Keratinocyte (primary cell): ENCODE measurements at regions not wholly inside any gene's neighbourhood (a gene's known extent, or its start where the extent isn't known, plus 50 kb on each side); places are given as distances from the start of the nearest gene placed in this dataset.

ENCODE experiments used
- DNase-seq: peaks from one replicate; pipeline ENCODE4 v3.0.0-alpha.2; 2011; ENCODE audit warnings: low read depth, missing footprints, low spot score
- FAIRE-seq: peaks from 2 replicates; lab custom pipeline; 2011; peaks lifted over from hg19 to GRCh38; lab: Jason Lieb, UNC
- H2AFZ ChIP-seq: 2 replicates; pipeline ENCODE4 v1.6.0; 2012; ENCODE audit warnings: low read length, control low read depth, inconsistent platforms; ENCODE audit not compliant: control insufficient read depth
- H3K27ac ChIP-seq: 2 replicates; pipeline ENCODE4 v1.5.1; 2011; ENCODE audit warnings: low read length; ENCODE audit not compliant: control insufficient read depth, insufficient read depth
- H3K27me3 ChIP-seq: 3 replicates; pipeline ENCODE4 v1.6.0; 2011; ENCODE audit warnings: low read length; ENCODE audit not compliant: control insufficient read depth, insufficient read depth; ENCODE audit errors: extremely low read depth
- H3K36me3 ChIP-seq, 2 experiments: 2 replicates in 1 of 2; 3 replicates in 1 of 2; pipeline ENCODE4 v1.5.1; 2011; ENCODE audit warnings: low read length in 2 of 2, mild to moderate bottlenecking in 1 of 2; ENCODE audit not compliant: control insufficient read depth in 2 of 2, insufficient read depth in 2 of 2; ENCODE audit errors: extremely low read depth in 1 of 2
- H3K4me1 ChIP-seq: 3 replicates; pipeline ENCODE4 v1.5.1; 2011; ENCODE audit warnings: low read length; ENCODE audit not compliant: control insufficient read depth, insufficient read depth; ENCODE audit errors: extremely low read depth
- H3K4me2 ChIP-seq: 3 replicates; pipeline ENCODE4 v1.6.0; 2011; ENCODE audit warnings: low read depth, low read length; ENCODE audit not compliant: control insufficient read depth, insufficient read depth; ENCODE audit errors: extremely low read depth
- H3K4me3 ChIP-seq, 3 experiments: fragments of 200-600 bp in 1 of 3; sonication (generic) in 1 of 3; 2 replicates in 2 of 3; 3 replicates in 1 of 3; pipeline ENCODE4 v1.5.1; 2011 to 2016; ENCODE audit warnings: low read length in 3 of 3, mild to moderate bottlenecking in 3 of 3, control low read depth in 2 of 3, inconsistent platforms in 1 of 3, low read depth in 1 of 3, mixed read lengths in 1 of 3, mixed run types in 1 of 3, moderate library complexity in 1 of 3; ENCODE audit not compliant: control insufficient read depth in 2 of 3, insufficient read depth in 2 of 3; ENCODE audit errors: extremely low read depth in 1 of 3
- H3K79me2 ChIP-seq: 2 replicates; pipeline ENCODE4 v1.6.0; 2012; ENCODE audit warnings: low read length; ENCODE audit not compliant: control insufficient read depth, insufficient read depth
- H3K9ac ChIP-seq: 3 replicates; pipeline ENCODE4 v1.6.0; 2011; ENCODE audit warnings: low read length; ENCODE audit not compliant: control insufficient read depth, insufficient read depth; ENCODE audit errors: extremely low read depth
- H3K9me1 ChIP-seq: 3 replicates; pipeline ENCODE4 v1.6.0; 2011; ENCODE audit warnings: low read length; ENCODE audit not compliant: control insufficient read depth, insufficient read depth; ENCODE audit errors: extremely low read depth
- H3K9me3 ChIP-seq: 2 replicates; pipeline ENCODE4 v1.5.1; 2012; ENCODE audit warnings: low read depth, low read length; ENCODE audit not compliant: control insufficient read depth
- H4K20me1 ChIP-seq: 3 replicates; pipeline ENCODE4 v1.6.0; 2011; ENCODE audit warnings: low read length; ENCODE audit not compliant: control insufficient read depth, insufficient read depth; ENCODE audit errors: extremely low read depth
- EZH2 ChIP-seq: IDR thresholded peaks from one replicate; pipeline ENCODE4 v1.6.1; 2012; ENCODE audit warnings: inconsistent platforms, mild to moderate bottlenecking, low read length, moderate library complexity
- dilution Hi-C: fragments of 300-500 bp; cut with MboI; formaldehyde crosslinking; loops from one replicate; pipeline ENCODE4 v1.7.0; 2020; ENCODE audit warnings: low sequenced_read_pairs; ENCODE audit not compliant: extremely low pct_ligation_motif_present
- TF ChIP-seq, protein P1 (sequence below), 3 experiments: IDR thresholded peaks in 1 of 3; conservative IDR thresholded peaks in 1 of 3; optimal IDR thresholded peaks in 1 of 3; 2 replicates in 2 of 3; 3 replicates in 1 of 3; pipeline versions ENCODE3 to v1.5.1; 2011; ENCODE audit warnings: low read length in 3 of 3, mild to moderate bottlenecking in 3 of 3, moderate library complexity in 2 of 3, control low read depth in 1 of 3, inconsistent platforms in 1 of 3; ENCODE audit not compliant: insufficient read depth in 2 of 3; ENCODE audit errors: extremely low read depth in 1 of 3

DNA sequence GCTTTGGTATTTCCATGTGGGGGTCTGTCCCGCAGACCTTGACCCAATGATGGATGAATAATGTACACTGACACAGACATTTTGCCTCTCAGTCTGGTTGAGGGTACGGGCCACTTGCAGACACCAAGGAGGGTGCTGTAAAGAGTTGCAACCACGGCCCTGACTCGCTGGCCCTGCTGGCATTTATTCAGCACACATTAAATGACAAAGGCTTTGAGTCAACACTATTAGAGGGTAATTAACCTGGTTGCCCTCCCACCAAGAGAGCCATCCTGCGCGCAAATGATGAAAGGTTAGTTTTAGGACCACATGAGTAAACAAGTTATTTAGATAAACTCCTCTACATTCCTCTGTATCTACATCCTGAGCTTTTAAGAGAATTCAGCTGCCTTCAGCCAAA is 308.9 kb upstream of the MMS22L start:
- no peaks in the 10 kb centered on the region for H3K9me3 ChIP-seq
- dilution Hi-C loops, result no loop called here
- H3K4me2 ChIP-seq, result no peak overlapping the region
- no peaks in the 10 kb centered on the region for H3K36me3 ChIP-seq
- no peaks in the 10 kb centered on the region for H3K4me1 ChIP-seq
- no peaks in the 10 kb centered on the region for H3K9me1 ChIP-seq
- H3K9ac ChIP-seq, result no peak overlapping the region
- H4K20me1 ChIP-seq, result no peaks in the 10 kb centered on the region
- no peak for DNase-seq
- no peaks in the 10 kb centered on the region for H3K27me3 ChIP-seq
- FAIRE-seq, result no peak
- no peak overlapping the region for H3K27ac ChIP-seq
- no peak for TF ChIP-seq EZH2
- TF ChIP-seq, protein P1, sequence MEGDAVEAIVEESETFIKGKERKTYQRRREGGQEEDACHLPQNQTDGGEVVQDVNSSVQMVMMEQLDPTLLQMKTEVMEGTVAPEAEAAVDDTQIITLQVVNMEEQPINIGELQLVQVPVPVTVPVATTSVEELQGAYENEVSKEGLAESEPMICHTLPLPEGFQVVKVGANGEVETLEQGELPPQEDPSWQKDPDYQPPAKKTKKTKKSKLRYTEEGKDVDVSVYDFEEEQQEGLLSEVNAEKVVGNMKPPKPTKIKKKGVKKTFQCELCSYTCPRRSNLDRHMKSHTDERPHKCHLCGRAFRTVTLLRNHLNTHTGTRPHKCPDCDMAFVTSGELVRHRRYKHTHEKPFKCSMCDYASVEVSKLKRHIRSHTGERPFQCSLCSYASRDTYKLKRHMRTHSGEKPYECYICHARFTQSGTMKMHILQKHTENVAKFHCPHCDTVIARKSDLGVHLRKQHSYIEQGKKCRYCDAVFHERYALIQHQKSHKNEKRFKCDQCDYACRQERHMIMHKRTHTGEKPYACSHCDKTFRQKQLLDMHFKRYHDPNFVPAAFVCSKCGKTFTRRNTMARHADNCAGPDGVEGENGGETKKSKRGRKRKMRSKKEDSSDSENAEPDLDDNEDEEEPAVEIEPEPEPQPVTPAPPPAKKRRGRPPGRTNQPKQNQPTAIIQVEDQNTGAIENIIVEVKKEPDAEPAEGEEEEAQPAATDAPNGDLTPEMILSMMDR (optimal IDR thresholded peaks at IDR 0.05 in 1 of 3, IDR thresholded peaks at IDR 0.05 in 1 of 3, conservative IDR thresholded peaks at IDR 0.05 in 1 of 3; ENCODE audit: extremely low read depth in 1 of 3, insufficient read depth in 2 of 3, low read length in 3 of 3), result no peak
- H2AFZ ChIP-seq, result no peak overlapping the region
- no peaks in the 10 kb centered on the region for H3K79me2 ChIP-seq
- H3K4me3 ChIP-seq, result no peak overlapping the region

DNA sequence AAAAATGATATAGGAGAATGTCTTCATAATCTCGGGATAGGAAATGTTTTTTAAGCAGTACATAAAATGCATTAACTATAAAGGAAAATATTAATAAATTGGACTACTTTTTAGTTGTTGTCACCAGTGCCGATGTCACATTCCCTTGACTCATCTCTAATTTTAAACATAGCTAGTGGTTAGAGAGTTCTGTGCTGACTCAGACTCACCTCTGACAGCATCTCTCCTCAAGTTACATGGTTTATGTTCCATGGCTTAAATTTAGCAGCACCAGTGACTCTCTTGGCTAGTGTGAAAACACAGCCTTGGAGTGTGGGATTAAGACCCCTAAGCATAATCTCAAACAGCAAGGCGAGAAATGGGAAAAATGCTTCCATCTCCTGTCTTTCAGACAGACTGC is 311.8 kb upstream of the MMS22L start:
- Histone ChIP-seq H3K9ac (no peak overlapping the region), H3K4me1 (no peaks in the 10 kb centered on the region), H3K27me3 (no peaks in the 10 kb centered on the region), H4K20me1 (no peaks in the 10 kb centered on the region), H3K4me2 (no peak overlapping the region), H3K9me1 (no peaks in the 10 kb centered on the region), H3K36me3 (no peaks in the 10 kb centered on the region), H2AFZ (no peak overlapping the region), H3K79me2 (no peaks in the 10 kb centered on the region), H3K4me3 (no peak overlapping the region), H3K9me3 (no peaks in the 10 kb centered on the region), H3K27ac (no peak overlapping the region)
- dilution Hi-C loops, result no loop called here
- TF ChIP-seq, protein P1 (optimal IDR thresholded peaks at IDR 0.05 in 1 of 3, IDR thresholded peaks at IDR 0.05 in 1 of 3, conservative IDR thresholded peaks at IDR 0.05 in 1 of 3; ENCODE audit: extremely low read depth in 1 of 3, insufficient read depth in 2 of 3, low read length in 3 of 3), result no peak
- no peak for TF ChIP-seq EZH2
- DNase-seq (no peak), FAIRE-seq (no peak)
